H1 (cell line): ENCODE measurements at regions not wholly inside any gene's neighbourhood (a gene's known extent, or its start where the extent isn't known, plus 50 kb on each side); places are given as distances from the start of the nearest gene placed in this dataset.

Experiments
- CTCF ChIA-PET: fragments of 300-600 bp; sonication (Branson Sonifier 250); formaldehyde crosslinking; loops from one replicate; lab custom pipeline; 2021; ENCODE audit not compliant: partially characterized antibody; lab: Charles Lee
- POLR2A ChIA-PET: fragments of 300-600 bp; sonication (Branson Sonifier 250); formaldehyde crosslinking; loops from one replicate; lab custom pipeline; 2021; ENCODE audit warnings: inconsistent platforms; ENCODE audit not compliant: partially characterized antibody; lab: Charles Lee
- DNase-seq, 2 experiments: peaks; one replicate each; pipeline versions ENCODE4 v3.0.0 to v3.0.0-alpha.2; 2010 to 2022; ENCODE audit warnings: low spot score in 2 of 2, low read depth in 1 of 2, mixed read lengths in 1 of 2
- FAIRE-seq: peaks from 2 replicates; lab custom pipeline; 2011; peaks lifted over from hg19 to GRCh38; lab: Jason Lieb, UNC
- H2AFZ ChIP-seq: 2 replicates; pipeline ENCODE4 v1.8.1; 2012; ENCODE audit warnings: low read length, inconsistent platforms
- H2AK5ac ChIP-seq: 2 replicates; pipeline ENCODE4 v1.6.1; 2013; ENCODE audit warnings: low read depth, low read length
- H2BK120ac ChIP-seq: replicated peaks from 2 replicates; pipeline ENCODE3; 2013; ENCODE audit warnings: low read depth, low read length, inconsistent platforms
- H2BK12ac ChIP-seq: 2 replicates; pipeline ENCODE4 v1.6.1; 2013; ENCODE audit warnings: low read depth, low read length
- H2BK15ac ChIP-seq: 2 replicates; pipeline ENCODE4 v1.6.1; 2013; ENCODE audit warnings: low read length
- H2BK20ac ChIP-seq: 2 replicates; pipeline ENCODE4 v1.6.1; 2013; ENCODE audit warnings: low read length
- H2BK5ac ChIP-seq: 2 replicates; pipeline ENCODE4 v1.6.1; 2013; ENCODE audit warnings: low read depth, low read length
- H3K14ac ChIP-seq: 2 replicates; pipeline ENCODE4 v1.6.1; 2013; ENCODE audit warnings: inconsistent platforms; ENCODE audit not compliant: insufficient read length
- H3K18ac ChIP-seq: 2 replicates; pipeline ENCODE4 v1.6.1; 2013; ENCODE audit warnings: low read length; ENCODE audit errors: extremely low read depth
- H3K23ac ChIP-seq: 2 replicates; pipeline ENCODE4 v1.6.1; 2013; ENCODE audit warnings: inconsistent platforms; ENCODE audit not compliant: insufficient read length
- H3K23me2 ChIP-seq: 2 replicates; pipeline ENCODE4 v1.6.1; 2013; ENCODE audit warnings: low read depth, low read length
- H3K27ac ChIP-seq: 2 replicates; pipeline ENCODE4 v1.6.1; 2011; ENCODE audit warnings: low read depth, low read length, inconsistent platforms
- H3K27me3 ChIP-seq, 4 experiments: replicated peaks in 1 of 4; 1 replicate in 1 of 4; 2 replicates in 3 of 4; pipeline versions ENCODE4 v1.6.1 to v1.8.1; 2011 to 2013; ENCODE audit warnings: low read length in 3 of 4, mild to moderate bottlenecking in 3 of 4, inconsistent platforms in 2 of 4, mixed read lengths in 2 of 4, moderate library complexity in 1 of 4; ENCODE audit not compliant: control insufficient read depth in 3 of 4, insufficient read depth in 3 of 4; ENCODE audit errors: extremely low read depth in 1 of 4
- H3K36me3 ChIP-seq, 4 experiments: 2 replicates each; pipeline versions ENCODE4 v1.6.1 to v1.8.1; 2011 to 2013; ENCODE audit warnings: mild to moderate bottlenecking in 4 of 4, low read length in 3 of 4, moderate library complexity in 2 of 4, control low read depth in 1 of 4, inconsistent platforms in 1 of 4; ENCODE audit not compliant: insufficient read depth in 4 of 4, control insufficient read depth in 2 of 4
- H3K4ac ChIP-seq: replicated peaks from 2 replicates; pipeline ENCODE3; 2013; ENCODE audit warnings: low read length, low read depth, mixed read lengths, inconsistent platforms; ENCODE audit not compliant: insufficient read length
- H3K4me1 ChIP-seq, 4 experiments: replicated peaks in 1 of 4; 1 replicate in 1 of 4; 2 replicates in 3 of 4; pipeline versions ENCODE4 v1.6.1 to v1.8.1; 2011 to 2013; ENCODE audit warnings: low read length in 3 of 4, inconsistent platforms in 2 of 4, mixed read lengths in 1 of 4; ENCODE audit not compliant: insufficient read depth in 4 of 4, control insufficient read depth in 3 of 4
- H3K4me2 ChIP-seq, 2 experiments: 2 replicates each; pipeline versions ENCODE4 v1.6.1 to v1.8.1; 2011 to 2013; ENCODE audit warnings: low read depth in 2 of 2, low read length in 2 of 2, control low read depth in 1 of 2, inconsistent platforms in 1 of 2, mild to moderate bottlenecking in 1 of 2; ENCODE audit not compliant: insufficient read depth in 1 of 2
- H3K4me3 ChIP-seq, 4 experiments: fragments of 200-600, 300-600 bp in 1 of 4; sonication (generic), shearing (Covaris generic), sonication (Bioruptor Twin) in 1 of 4; 2 replicates each; pipeline versions ENCODE4 v1.5.1 to v1.8.1; 2011 to 2016; ENCODE audit warnings: low read length in 4 of 4, low read depth in 3 of 4, control low read depth in 2 of 4, inconsistent platforms in 2 of 4, mild to moderate bottlenecking in 2 of 4, mixed read lengths in 1 of 4, moderate library complexity in 1 of 4; ENCODE audit not compliant: insufficient read depth in 2 of 4; ENCODE audit errors: extremely low read depth in 1 of 4
- H3K56ac ChIP-seq: replicated peaks from 2 replicates; pipeline ENCODE3; 2013; ENCODE audit warnings: low read depth, mild to moderate bottlenecking, mixed read lengths, low read length, inconsistent platforms; ENCODE audit not compliant: insufficient read length
- H3K79me1 ChIP-seq: 2 replicates; pipeline ENCODE4 v1.6.1; 2013; ENCODE audit warnings: low read depth, low read length, control low read depth
- H3K79me2 ChIP-seq, 2 experiments: 2 replicates each; pipeline versions ENCODE4 v1.6.1 to v1.8.1; 2012 to 2013; ENCODE audit warnings: low read length in 2 of 2, mild to moderate bottlenecking in 2 of 2, inconsistent platforms in 1 of 2; ENCODE audit not compliant: insufficient read depth in 2 of 2, control insufficient read depth in 1 of 2
- H3K9ac ChIP-seq, 4 experiments: replicated peaks in 1 of 4; 1 replicate in 1 of 4; 2 replicates in 3 of 4; pipeline versions ENCODE4 v1.6.1 to v1.8.1; 2011 to 2013; ENCODE audit warnings: low read depth in 3 of 4, low read length in 3 of 4, control low read depth in 2 of 4, mild to moderate bottlenecking in 2 of 4, moderate library complexity in 2 of 4, inconsistent platforms in 1 of 4; ENCODE audit errors: extremely low read depth in 1 of 4
- H3K9me3 ChIP-seq, 2 experiments: 2 replicates each; pipeline versions ENCODE4 v1.6.1 to v1.8.1; 2012 to 2013; ENCODE audit warnings: mild to moderate bottlenecking in 2 of 2, moderate library complexity in 2 of 2, control low read depth in 1 of 2, inconsistent platforms in 1 of 2, low read depth in 1 of 2, low read length in 1 of 2, mixed read lengths in 1 of 2; ENCODE audit not compliant: insufficient read depth in 2 of 2
- H4K20me1 ChIP-seq, 2 experiments: replicated peaks in 1 of 2; 2 replicates each; pipeline versions ENCODE3 to v1.8.1; 2011 to 2013; ENCODE audit warnings: inconsistent platforms in 2 of 2, low read length in 2 of 2, mild to moderate bottlenecking in 1 of 2; ENCODE audit not compliant: insufficient read depth in 2 of 2, control insufficient read depth in 1 of 2
- H4K5ac ChIP-seq: 2 replicates; pipeline ENCODE4 v1.6.1; 2013; ENCODE audit warnings: low read length, low read depth, mixed read lengths, inconsistent platforms; ENCODE audit not compliant: insufficient read length
- H4K8ac ChIP-seq: 2 replicates; pipeline ENCODE4 v1.8.0; 2013; ENCODE audit warnings: mild to moderate bottlenecking, moderate library complexity, low read length, inconsistent platforms; ENCODE audit not compliant: insufficient read depth; ENCODE audit errors: extremely low read depth
- H4K91ac ChIP-seq: replicated peaks from 2 replicates; pipeline ENCODE3; 2013; ENCODE audit warnings: low read length, mixed read lengths, inconsistent platforms; ENCODE audit not compliant: insufficient read length
- ASH2L ChIP-seq: fragments of 200-600, 300-600 bp; sonication (generic); IDR thresholded peaks from one replicate; pipeline ENCODE4 v1.7.1; 2017; ENCODE audit warnings: low read length
- CTBP2 ChIP-seq: IDR thresholded peaks from 2 replicates; pipeline ENCODE4 v1.7.0; 2011; ENCODE audit warnings: borderline replicate concordance, mild to moderate bottlenecking, moderate library complexity, mixed read lengths, low read length; ENCODE audit not compliant: insufficient read depth, insufficient read length
- EGR1 ChIP-seq: IDR thresholded peaks from 2 replicates; pipeline ENCODE4 v1.6.1; 2011; ENCODE audit warnings: low read depth, low read length, borderline replicate concordance
- GTF2F1 ChIP-seq: IDR thresholded peaks from 2 replicates; pipeline ENCODE4 v1.6.1; 2012; ENCODE audit warnings: low read depth, low read length, improper control_type of control experiment, borderline replicate concordance
- JUND ChIP-seq: IDR thresholded peaks from 2 replicates; pipeline ENCODE4 v1.6.1; 2011; ENCODE audit warnings: mild to moderate bottlenecking, improper control_type of control experiment, low read length
- KDM4A ChIP-seq: IDR thresholded peaks from one replicate; pipeline ENCODE4 v1.7.1; 2012; ENCODE audit warnings: low read depth, mild to moderate bottlenecking, moderate library complexity, low read length, inconsistent platforms; ENCODE audit not compliant: severe bottlenecking
- MAFK ChIP-seq: IDR thresholded peaks from 2 replicates; pipeline ENCODE4 v1.6.1; 2012; ENCODE audit warnings: low read depth, mild to moderate bottlenecking, improper control_type of control experiment, low read length
- RAD21 ChIP-seq, 2 experiments: IDR thresholded peaks in 1 of 2; conservative IDR thresholded peaks in 1 of 2; 2 replicates each; pipeline ENCODE4 v1.6.1; 2011; ENCODE audit warnings: low read depth in 2 of 2, low read length in 2 of 2, improper control_type of control experiment in 1 of 2, inconsistent platforms in 1 of 2, mild to moderate bottlenecking in 1 of 2, moderate library complexity in 1 of 2
- SP2 ChIP-seq: IDR thresholded peaks from 2 replicates; pipeline ENCODE4 v1.6.1; 2012; ENCODE audit warnings: mild to moderate bottlenecking, low read length, inconsistent platforms
- SP4 ChIP-seq: IDR thresholded peaks from 2 replicates; pipeline ENCODE4 v1.6.1; 2012; ENCODE audit warnings: low read length, inconsistent platforms
- SUZ12 ChIP-seq: fragments of 200-600 bp; sonication (generic); IDR thresholded peaks from 2 replicates; pipeline ENCODE4 v1.6.1; 2012; ENCODE audit warnings: mild to moderate bottlenecking, inconsistent platforms, low read length, moderate library complexity, mixed read lengths
- USF2 ChIP-seq: IDR thresholded peaks from 2 replicates; pipeline ENCODE4 v1.6.1; 2011; ENCODE audit warnings: low read length, improper control_type of control experiment
- WGBS, 2 experiments: shearing (Covaris generic) in 1 of 2; methylation state at CpG; one replicate each; pipeline versions ENCODE4 v1.1.6 to v1.1.7; 2013 to 2015; ENCODE audit warnings: low lambda C conversion rate in 2 of 2, mixed read lengths in 2 of 2, inconsistent platforms in 1 of 2, low coverage in 1 of 2, missing lambda C conversion rate in 1 of 2; ENCODE audit not compliant: insufficient replicate concordance in 2 of 2, insufficient coverage in 1 of 2, insufficient read length in 1 of 2; ENCODE audit errors: extremely low coverage in 1 of 2, missing lambda C conversion rate in 1 of 2; 5-methylcytosine and 5-hydroxymethylcytosine counted together
- TF ChIP-seq, protein P1 (sequence below): IDR thresholded peaks from 2 replicates; pipeline ENCODE4 v1.6.1; 2012; ENCODE audit warnings: inconsistent platforms

- Histone ChIP-seq H3K56ac (no peak overlapping the region), H3K79me1 (no peaks in the 10 kb centered on the region), H3K9me3 (peaks cover 0 to 4% of the 10 kb centered on the region in 2 experiments; a peak in 2 of 4 replicates), H2BK5ac (no peak overlapping the region), H4K91ac (no peak overlapping the region), H3K27me3 (0 out of 7 replicates have a peak, but pooled peaks cover 0 to 2% (median 0%) of the 10 kb centered on the region in 4 experiments), H3K27ac (no peak overlapping the region), H3K18ac (no peak overlapping the region), H3K4me3 (no peak overlapping the region), H3K14ac (no peak overlapping the region), H4K8ac (no peak overlapping the region), H2BK12ac (no peak overlapping the region), H4K5ac (no peak overlapping the region), H3K9ac (no peak overlapping the region), H3K23me2 (no peaks in the 10 kb centered on the region), H2BK120ac (no peak overlapping the region), H2AFZ (no peak overlapping the region), H3K4me2 (no peak overlapping the region), H3K36me3 (peaks cover 0 to 5% (median 0%) of the 10 kb centered on the region in 4 experiments; a peak in 1 of 8 replicates), H3K4me1 (no peaks in the 10 kb centered on the region), H3K23ac (no peak overlapping the region), H2BK20ac (no peak overlapping the region), H3K79me2 (no peaks in the 10 kb centered on the region), H2BK15ac (no peak overlapping the region), H2AK5ac (no peak overlapping the region), H3K4ac (no peak overlapping the region), H4K20me1 (no peaks in the 10 kb centered on the region)
- FAIRE-seq: no peak
- POLR2A ChIA-PET: no interaction called here
- no peak for TF ChIP-seq SP4
- TF ChIP-seq JUND: no peak
- no peak for TF ChIP-seq EGR1
- TF ChIP-seq, protein P1, sequence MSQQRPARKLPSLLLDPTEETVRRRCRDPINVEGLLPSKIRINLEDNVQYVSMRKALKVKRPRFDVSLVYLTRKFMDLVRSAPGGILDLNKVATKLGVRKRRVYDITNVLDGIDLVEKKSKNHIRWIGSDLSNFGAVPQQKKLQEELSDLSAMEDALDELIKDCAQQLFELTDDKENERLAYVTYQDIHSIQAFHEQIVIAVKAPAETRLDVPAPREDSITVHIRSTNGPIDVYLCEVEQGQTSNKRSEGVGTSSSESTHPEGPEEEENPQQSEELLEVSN: no peak
- no peak for TF ChIP-seq ASH2L
- TF ChIP-seq GTF2F1: no peak
- TF ChIP-seq SUZ12: no peak
- TF ChIP-seq USF2: no peak
- TF ChIP-seq CTBP2: no peak
- no peak for TF ChIP-seq KDM4A
- TF ChIP-seq RAD21 (IDR thresholded peaks at IDR 0.05 in 1 of 2, conservative IDR thresholded peaks at IDR 0.05 in 1 of 2; ENCODE audit: low read depth in 2 of 2, low read length in 2 of 2): no peak
- no peak for TF ChIP-seq SP2
- no peak for TF ChIP-seq MAFK
- CTCF ChIA-PET: no interaction called here
- no peak for DNase-seq
- WGBS, 2 experiments: 97% methylated on average over 1 of the region's 1 CpG; no CpG with 5 or more reads in 1 of the 2 experiments
These were observed 66.9 kb upstream of the GRID2 start for GRCh38 chr4:92236877-92237276.
